Vagina (tissue), 2 donors: ENCODE measurements at regions not wholly inside any gene's neighbourhood (a gene's known extent, or its start where the extent isn't known, plus 50 kb on each side); places are given as distances from the start of the nearest gene placed in this dataset.

Experiments used
- DNase-seq, 2 donors: peaks; one replicate each; pipeline ENCODE4 v3.0.0-alpha.2; 2017; ENCODE audit errors: extremely low spot score in 2 of 2
- H3K27ac ChIP-seq: fragments of 200-600 bp; sonication (generic); one replicate; pipeline ENCODE4 v1.5.1; 2019
- H3K27me3 ChIP-seq: fragments of 200-600 bp; sonication (generic); one replicate; pipeline ENCODE4 v1.5.1; 2019
- H3K36me3 ChIP-seq, 2 donors: fragments of 200-600 bp; sonication (generic); one replicate each; pipeline ENCODE4 v1.5.1; 2017 to 2019
- H3K4me1 ChIP-seq: fragments of 200-600 bp; sonication (generic); one replicate; pipeline ENCODE4 v1.5.1; 2019
- H3K4me3 ChIP-seq, 2 donors: fragments of 200-600 bp; sonication (generic); 1 replicate in 1 of 2; 2 replicates in 1 of 2; pipeline ENCODE4 v1.5.1; 2016 to 2019
- H3K9me3 ChIP-seq: fragments of 200-600 bp; sonication (generic); one replicate; pipeline ENCODE4 v1.5.1; 2019
- POLR2A ChIP-seq, 2 donors: fragments of 450-650 bp; IDR thresholded peaks; one replicate each; pipeline ENCODE4 v1.6.1; 2017; ENCODE audit warnings: antibody characterized with exemption in 2 of 2, mild to moderate bottlenecking in 2 of 2, moderate library complexity in 2 of 2
- POLR2AphosphoS5 ChIP-seq, 2 donors: sonication (generic); formaldehyde crosslinking; IDR thresholded peaks; one replicate each; pipeline ENCODE4 v1.9.0; 2017; ENCODE audit warnings: antibody characterized with exemption in 2 of 2, mild to moderate bottlenecking in 2 of 2, low read depth in 1 of 2; ENCODE audit not compliant: insufficient read depth in 1 of 2
- intact Hi-C: fragments of 100-400 bp; cut with DNase I; formaldehyde crosslinking; loops from one replicate; pipeline ENCODE4 v1.15.1; 2023
- TF ChIP-seq, protein P1 (sequence below), 3 experiments: fragments of 450-650 bp in 2 of 3; fragments of 200-600 bp in 1 of 3; sonication (generic) in 1 of 3; IDR thresholded peaks; one replicate each; pipeline ENCODE4 v1.5.1; 2017 to 2019; ENCODE audit warnings: antibody characterized with exemption in 3 of 3, mild to moderate bottlenecking in 2 of 3, moderate library complexity in 2 of 3

DNA sequence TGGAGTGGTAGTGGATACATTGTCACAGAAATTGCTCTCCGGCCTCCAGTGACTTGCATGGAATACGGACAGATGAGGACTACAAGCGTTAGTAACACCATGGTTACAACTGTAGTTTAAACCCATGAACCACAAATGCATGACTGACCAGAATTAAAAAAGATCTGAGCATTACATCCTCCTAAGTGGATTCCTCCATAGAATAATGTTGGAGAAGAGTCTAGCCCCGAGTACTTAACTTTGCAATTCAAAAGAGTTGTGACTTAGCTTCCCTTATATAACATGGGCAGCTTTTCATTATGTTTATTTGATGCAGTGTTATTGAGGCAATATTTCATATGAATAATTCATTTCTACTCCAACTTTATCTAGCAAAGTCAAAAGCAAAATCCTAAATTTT, 457.2 kb upstream of the TMPO start:
- no peaks in the 10 kb centered on the region for H3K4me1 ChIP-seq
- TF ChIP-seq, protein P1, sequence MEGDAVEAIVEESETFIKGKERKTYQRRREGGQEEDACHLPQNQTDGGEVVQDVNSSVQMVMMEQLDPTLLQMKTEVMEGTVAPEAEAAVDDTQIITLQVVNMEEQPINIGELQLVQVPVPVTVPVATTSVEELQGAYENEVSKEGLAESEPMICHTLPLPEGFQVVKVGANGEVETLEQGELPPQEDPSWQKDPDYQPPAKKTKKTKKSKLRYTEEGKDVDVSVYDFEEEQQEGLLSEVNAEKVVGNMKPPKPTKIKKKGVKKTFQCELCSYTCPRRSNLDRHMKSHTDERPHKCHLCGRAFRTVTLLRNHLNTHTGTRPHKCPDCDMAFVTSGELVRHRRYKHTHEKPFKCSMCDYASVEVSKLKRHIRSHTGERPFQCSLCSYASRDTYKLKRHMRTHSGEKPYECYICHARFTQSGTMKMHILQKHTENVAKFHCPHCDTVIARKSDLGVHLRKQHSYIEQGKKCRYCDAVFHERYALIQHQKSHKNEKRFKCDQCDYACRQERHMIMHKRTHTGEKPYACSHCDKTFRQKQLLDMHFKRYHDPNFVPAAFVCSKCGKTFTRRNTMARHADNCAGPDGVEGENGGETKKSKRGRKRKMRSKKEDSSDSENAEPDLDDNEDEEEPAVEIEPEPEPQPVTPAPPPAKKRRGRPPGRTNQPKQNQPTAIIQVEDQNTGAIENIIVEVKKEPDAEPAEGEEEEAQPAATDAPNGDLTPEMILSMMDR (IDR thresholded peaks at IDR 0.05): no peak
- no peak for TF ChIP-seq POLR2AphosphoS5 (IDR thresholded peaks at IDR 0.05; ENCODE audit: insufficient read depth in 1 of 2, low read depth in 1 of 2)
- TF ChIP-seq POLR2A (IDR thresholded peaks at IDR 0.05): no peak
- DNase-seq: no peak
- no peaks in the 10 kb centered on the region for H3K27me3 ChIP-seq
- H3K9me3 ChIP-seq: no peaks in the 10 kb centered on the region
- intact Hi-C loops: no loop called here
- no peak overlapping the region for H3K27ac ChIP-seq
- H3K36me3 ChIP-seq: no peaks in the 10 kb centered on the region
- no peak overlapping the region for H3K4me3 ChIP-seq

DNA sequence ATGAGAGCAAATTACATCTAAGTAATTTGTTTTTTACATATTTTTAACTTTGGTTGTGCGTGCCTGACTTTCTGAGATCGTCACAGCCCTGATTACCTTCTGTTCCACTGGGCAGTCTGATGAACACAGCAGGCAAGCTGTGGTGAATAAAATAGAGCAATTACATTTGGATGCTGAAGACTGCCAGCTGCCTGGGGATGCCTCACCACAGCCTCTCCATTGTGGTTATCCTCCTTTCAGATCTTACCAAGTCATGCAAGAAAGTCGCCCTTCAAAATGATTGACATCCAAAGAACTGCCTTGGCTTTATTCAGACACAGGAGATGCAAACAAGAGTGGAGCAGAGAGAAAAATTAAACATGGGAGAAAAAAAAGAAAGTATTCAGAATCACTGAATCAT, 456.6 kb upstream of the TMPO start:
- intact Hi-C loops: no loop called here
- no peak for DNase-seq
- no peaks in the 10 kb centered on the region for H3K9me3 ChIP-seq
- TF ChIP-seq, protein P1 (IDR thresholded peaks at IDR 0.05): no peak
- TF ChIP-seq POLR2A (IDR thresholded peaks at IDR 0.05) (no peak), POLR2AphosphoS5 (IDR thresholded peaks at IDR 0.05; ENCODE audit: insufficient read depth in 1 of 2, low read depth in 1 of 2) (no peak)
- no peak overlapping the region for H3K4me3 ChIP-seq
- no peaks in the 10 kb centered on the region for H3K36me3 ChIP-seq
- H3K27ac ChIP-seq: no peak overlapping the region
- no peaks in the 10 kb centered on the region for H3K4me1 ChIP-seq
- H3K27me3 ChIP-seq: no peaks in the 10 kb centered on the region

DNA sequence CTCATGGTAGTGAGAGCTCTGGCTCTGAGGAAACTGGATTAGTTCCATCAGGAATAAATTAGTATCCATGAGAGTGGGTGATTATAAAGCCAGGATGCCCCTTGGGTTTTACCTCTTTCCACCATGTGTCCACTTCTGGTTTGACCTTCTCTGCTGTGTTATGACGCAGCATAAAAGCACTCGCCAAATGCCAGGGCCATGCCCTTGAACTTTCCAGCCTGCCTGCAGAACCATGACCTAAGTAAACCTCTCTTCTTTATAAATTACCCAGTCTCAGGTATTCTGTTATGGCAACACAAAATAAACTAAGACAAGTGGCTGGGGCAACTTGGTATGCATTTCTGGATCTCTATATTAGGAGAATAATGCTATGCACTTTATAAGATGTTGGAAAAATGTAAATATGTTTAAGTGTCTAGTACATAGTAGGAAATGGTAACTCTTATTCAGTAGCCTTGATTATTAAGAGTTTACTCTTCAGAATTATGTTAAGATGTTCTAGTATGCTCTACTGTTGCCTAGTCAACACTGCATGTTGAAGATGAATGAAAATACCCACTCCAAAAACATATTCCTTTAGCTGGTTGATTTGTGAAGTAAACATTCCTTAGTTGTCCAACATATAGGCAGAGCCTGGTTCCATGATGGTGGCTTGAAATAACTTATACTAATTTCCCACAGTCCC, 455.6 kb upstream of the TMPO start:
- H3K27me3 ChIP-seq: no peaks in the 10 kb centered on the region
- TF ChIP-seq, protein P1 (IDR thresholded peaks at IDR 0.05): no peak
- TF ChIP-seq POLR2A (IDR thresholded peaks at IDR 0.05) (no peak), POLR2AphosphoS5 (IDR thresholded peaks at IDR 0.05; ENCODE audit: insufficient read depth in 1 of 2, low read depth in 1 of 2) (no peak)
- no peak overlapping the region for H3K27ac ChIP-seq
- H3K36me3 ChIP-seq: no peaks in the 10 kb centered on the region
- H3K4me1 ChIP-seq: no peaks in the 10 kb centered on the region
- H3K9me3 ChIP-seq: no peaks in the 10 kb centered on the region
- no peak overlapping the region for H3K4me3 ChIP-seq
- intact Hi-C loops: no loop called here
- no peak for DNase-seq

DNA sequence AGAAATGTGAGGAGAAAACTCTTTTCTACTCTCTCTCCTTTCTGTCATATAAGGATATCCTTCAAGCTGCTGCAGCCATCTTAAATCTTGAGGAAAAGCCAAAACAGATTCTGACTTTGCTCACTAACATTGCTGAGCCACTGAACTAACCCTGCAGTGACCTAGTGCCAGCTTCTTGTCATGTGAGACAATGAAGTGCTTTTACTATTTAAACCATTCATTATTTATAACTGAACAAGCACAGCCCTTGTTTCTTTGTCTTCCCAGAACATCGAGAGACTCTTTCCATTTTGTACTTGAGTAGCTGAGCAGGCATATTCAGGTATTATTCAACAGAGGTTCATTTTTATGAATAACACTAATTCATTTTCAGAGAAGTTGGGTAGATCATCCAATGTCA, 455.0 kb upstream of the TMPO start:
- no peaks in the 10 kb centered on the region for H3K9me3 ChIP-seq
- TF ChIP-seq POLR2A (IDR thresholded peaks at IDR 0.05): no peak
- intact Hi-C loops: no loop called here
- H3K4me3 ChIP-seq: no peak overlapping the region
- DNase-seq: no peak
- no peaks in the 10 kb centered on the region for H3K27me3 ChIP-seq
- no peaks in the 10 kb centered on the region for H3K4me1 ChIP-seq
- no peak overlapping the region for H3K27ac ChIP-seq
- no peaks in the 10 kb centered on the region for H3K36me3 ChIP-seq

DNA sequence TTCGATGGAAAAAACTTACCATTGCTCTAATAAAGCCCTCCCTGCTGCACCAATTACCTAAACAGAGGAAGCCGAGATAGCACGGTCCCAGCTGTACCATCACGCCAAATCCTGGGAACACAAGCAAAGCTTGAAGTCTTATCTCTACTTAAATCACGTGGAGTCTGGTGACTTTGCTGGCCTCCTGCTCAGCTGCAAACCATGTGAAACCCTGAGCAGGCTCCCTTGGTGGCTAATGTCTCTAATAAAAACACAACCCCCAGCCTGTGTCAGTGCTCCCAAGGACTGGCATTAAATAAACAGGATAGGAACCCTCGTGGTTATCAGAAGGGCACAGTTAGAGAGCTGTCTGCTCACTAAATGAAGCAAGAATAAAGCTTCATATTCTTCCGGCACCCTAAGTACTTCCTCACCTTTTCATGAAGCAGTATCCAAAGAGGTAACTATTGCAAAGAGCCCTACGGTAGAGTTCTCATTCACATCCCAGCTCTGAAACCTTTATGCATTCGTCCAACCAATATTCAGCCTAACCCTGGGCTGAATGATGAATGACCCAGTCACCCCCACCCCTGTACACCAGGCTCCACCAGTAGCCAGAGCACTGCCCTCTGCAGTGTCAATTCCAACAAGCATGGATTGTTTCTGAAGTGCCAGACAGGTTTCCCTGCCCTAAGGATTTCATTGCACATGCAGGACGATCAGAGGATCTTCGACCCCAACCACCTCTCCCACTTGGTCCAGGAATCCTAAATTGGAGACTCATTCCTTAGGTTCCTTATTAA, 452.7 kb upstream of the TMPO start:
- Histone ChIP-seq H3K4me3 (no peak overlapping the region), H3K4me1 (no peaks in the 10 kb centered on the region), H3K27me3 (no peaks in the 10 kb centered on the region), H3K36me3 (no peaks in the 10 kb centered on the region), H3K27ac (no peak overlapping the region), H3K9me3 (no peaks in the 10 kb centered on the region)
- TF ChIP-seq, protein P1 (IDR thresholded peaks at IDR 0.05): no peak
- TF ChIP-seq POLR2A (IDR thresholded peaks at IDR 0.05) (no peak), POLR2AphosphoS5 (IDR thresholded peaks at IDR 0.05; ENCODE audit: insufficient read depth in 1 of 2, low read depth in 1 of 2) (no peak)
- no peak for DNase-seq
- intact Hi-C loops: no loop called here
